HG02885 (cell line): ENCODE measurements at regions not wholly inside any gene's neighbourhood (a gene's known extent, or its start where the extent isn't known, plus 50 kb on each side); places are given as distances from the start of the nearest gene placed in this dataset.
"Not testable (repeated sequence)": the region's sequence is repeated elsewhere in the genome, so short reads cannot be mapped to it uniquely, and the experiment has no call there.

Source experiments
- ATAC-seq: cut with Tn5 transposase; IDR thresholded peaks from one replicate; pipeline ENCODE4 v1.9.1; 2021; ENCODE audit warnings: mild to moderate bottlenecking; ENCODE audit not compliant: unreplicated experiment, poor library complexity

DNA sequence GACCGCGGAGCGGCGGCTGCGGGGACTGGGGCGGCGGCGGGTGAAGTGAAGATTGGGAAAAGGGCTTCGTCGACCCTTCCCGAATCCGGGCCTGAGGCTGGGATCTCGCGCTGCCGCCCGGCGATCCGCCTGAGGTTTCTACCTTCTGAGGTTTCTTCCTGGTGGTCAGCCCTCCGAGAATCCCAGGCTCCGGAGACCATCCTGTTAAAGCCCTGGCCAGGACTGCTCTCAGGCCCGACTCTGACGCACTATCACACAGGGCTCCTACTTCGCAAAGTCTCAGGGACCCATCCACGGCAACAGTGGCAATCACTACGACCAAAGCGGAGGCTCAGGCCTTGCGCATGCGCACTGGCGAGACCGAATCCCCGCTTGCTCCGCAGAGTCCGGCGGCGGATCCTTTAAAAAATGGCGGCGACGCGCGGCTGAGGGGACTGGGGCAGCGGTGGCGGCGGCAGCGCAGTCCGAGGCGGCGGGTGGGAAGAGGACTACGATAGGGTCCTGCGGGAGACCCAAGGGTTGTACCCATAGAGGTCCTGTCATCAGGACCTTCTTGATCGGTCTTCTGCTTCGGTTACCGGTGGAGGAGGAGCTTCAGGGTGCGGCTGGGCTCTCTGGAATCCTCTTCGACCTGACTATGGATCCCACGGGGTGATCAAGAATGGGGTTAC is 157.2 kb upstream of the ZNF337 start:
- ATAC-seq: peak; percentile 93

DNA sequence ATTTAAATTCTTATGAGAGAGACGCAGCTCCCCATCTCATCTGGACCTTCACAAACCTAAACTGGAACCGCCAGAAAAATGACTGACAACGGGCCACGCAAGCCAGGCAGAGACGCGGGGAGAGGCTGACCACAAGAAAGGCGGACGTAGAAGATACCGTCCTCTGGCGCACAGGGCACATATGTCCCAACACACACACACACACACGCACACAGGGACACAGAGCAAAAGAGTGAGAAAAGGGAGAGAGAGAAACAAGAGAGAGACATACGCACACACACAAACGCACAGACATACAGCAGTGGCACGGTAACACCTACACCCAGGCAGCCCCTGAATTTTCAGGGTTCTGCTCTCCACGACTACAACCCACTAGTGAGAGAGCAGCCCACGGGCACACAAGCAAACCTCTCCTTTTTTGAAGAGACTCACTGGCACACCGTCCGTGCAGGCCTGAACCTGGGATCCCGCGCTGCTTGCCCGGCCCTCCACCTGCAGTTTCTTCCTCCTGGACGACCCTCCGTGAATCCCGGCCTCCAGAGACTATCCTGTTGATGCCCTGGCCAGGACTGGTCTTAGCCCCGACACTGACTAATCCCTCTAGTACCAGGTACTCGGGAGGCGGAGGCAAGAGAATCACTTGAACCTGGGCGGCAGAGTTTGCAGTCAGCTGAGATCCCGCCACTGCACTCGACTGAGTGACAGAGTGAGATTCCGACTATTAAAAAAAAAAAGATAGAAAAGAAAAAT is 156.5 kb upstream of the ZNF337 start:
- ATAC-seq: not testable (repeated sequence)

DNA sequence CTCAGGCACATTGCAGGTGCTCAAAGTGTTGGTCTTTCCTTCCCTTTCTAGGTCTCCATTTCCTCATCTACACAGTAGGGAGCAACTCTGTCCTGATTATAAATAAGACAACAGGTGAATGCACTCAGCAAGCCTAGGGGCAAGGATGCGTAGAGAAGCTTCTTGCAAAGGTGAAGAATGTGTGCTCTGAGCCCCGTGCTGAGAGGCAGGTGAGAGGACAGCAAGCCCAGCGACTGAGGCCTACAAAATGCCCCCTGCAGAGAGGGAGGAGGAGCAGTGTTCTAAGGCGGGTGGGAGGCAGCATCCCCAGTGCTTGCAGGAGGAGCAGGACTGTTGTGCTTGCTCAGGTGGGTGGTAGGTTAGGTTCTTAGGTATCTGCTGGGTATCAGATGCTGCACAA is 153.5 kb upstream of the ZNF337 start:
- ATAC-seq: not testable (repeated sequence)

DNA sequence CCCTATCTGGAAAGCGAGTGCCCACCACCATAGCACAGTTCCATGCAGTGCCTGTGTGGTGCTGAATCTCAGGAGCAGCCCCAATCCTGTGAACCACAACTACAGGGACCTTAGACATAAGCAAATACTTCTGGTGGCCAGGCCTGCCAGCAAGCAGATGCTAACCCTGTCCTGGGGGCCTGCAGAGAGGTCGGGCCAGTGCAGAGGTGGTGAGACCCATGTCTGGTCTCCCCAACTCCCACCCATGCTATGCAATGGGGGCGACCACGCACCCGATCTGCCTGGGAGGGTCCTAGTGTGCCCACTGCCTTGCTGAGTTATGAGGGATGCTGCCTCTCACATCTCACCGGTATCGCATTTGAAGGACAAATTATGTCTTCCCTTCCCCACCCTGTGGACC is 151.6 kb upstream of the ZNF337 start:
- ATAC-seq: no peak

DNA sequence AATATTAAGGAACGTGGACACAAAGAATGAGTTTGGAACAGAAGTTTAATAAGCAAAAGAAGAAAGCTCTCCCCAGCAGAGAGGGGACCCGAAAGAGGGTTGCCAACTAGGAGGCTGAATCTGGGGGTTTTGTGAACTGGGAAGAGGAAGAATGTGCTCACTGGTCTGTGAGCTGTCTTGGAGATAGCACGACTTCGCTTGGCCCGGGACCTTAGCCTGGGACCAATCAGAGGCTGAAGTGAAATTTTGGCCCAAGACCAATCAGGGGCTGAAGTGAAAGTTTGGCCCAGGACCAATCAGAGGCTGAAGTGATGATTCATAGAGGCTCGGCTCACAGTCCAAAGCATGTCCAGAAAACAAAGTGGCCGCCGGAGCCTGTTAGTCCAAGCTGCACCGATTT is 148.0 kb upstream of the ZNF337 start:
- ATAC-seq: not testable (repeated sequence)

DNA sequence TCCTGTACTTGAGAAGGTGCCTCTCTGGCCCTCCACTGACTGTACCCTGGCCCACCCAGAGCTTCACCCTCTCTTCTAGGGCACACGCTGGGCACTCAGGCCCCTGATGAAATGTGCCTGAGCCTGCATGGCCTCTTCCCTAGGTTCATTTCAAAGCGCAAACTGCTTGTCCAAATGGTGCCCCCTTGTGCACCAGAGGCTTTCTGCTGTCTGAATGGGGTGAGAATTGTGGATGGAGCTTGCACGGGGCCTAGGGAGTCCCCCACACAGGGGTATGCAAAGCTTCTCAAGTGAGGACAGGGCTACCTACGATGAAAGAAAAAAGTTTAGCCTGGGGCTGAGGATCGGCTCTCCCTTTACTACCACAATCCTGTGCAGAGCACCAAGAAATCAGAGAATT is 116.9 kb upstream of the ZNF337 start:
- ATAC-seq: not testable (repeated sequence)

DNA sequence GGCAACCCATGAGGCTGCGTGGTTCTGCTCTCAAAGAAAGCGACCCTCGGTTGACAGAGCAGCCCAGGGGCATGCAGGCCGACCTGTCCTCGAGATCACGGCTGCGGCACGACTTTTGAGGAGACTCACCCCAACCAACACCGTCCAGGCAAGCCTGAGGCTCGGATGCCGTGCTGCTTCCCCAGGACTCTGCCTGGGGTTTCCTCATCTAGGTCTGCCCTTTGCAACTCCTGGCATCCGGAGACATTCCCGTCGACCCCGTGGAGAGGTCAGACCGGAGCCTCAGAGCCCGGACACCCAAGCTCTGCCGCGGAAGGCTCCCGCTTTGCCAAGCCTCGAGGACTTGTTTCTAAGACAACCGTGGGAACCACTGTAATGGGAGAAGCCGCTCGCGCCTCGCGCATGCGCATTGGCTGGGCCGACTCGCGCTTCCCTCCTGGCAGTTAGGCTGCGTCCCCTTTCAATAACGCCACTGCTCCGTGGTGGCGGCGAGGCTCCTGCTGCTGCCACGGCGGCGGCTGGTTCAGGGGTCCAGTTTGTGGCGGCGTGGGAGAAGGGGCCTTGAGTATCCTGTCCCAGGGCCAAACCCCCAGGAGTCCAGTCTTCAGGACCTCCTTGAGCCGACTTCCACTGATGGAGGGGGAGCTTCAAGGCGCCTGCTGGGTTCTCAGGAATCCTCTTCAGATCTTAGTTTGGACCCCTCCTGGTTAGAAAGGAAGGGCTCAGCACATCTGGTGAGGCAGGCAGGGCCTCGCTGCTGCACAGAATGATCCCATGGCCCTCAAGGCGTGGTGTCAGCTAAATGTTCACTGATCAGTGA is 101.7 kb upstream of the ZNF337 start:
- ATAC-seq: not testable (repeated sequence)

DNA sequence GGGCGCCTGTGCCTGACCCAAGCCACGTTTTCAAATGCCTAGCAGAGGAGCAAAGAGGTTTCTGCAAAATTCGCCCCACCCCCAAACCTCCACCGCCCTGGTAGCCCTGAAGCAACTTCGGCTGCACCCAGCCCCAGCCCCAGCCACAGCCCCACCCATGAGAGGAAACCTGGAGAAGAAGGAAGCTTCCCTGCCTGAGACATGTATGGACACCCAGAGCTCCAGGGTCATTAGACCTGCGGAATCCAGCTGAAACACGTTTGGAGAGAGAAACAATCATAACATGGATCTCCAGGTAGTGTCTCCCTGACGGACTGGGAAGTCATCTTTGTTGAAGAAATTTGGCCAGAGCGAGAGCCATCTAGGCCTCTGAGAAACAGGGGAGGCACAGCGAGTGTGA is 100.4 kb upstream of the ZNF337 start:
- ATAC-seq: not testable (repeated sequence)

DNA sequence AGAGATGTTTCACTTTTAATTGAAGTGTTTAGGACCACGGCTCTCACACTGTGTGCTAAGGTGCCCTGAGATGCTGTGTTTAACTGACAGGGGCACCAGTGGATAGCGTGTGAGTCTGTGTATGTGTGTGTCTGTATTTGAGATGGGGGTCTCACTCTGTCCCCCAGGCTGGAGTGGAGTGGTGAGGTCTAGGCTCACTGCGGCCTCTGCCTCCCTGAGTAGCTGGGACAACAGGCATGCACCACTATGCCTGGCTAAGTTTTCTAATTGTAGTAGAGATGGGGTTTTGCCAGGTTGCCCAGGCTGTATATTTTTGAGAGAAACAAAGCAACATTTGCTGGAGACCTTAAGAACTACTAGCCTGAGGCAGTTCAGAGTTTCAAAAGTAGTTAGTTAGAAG is 80.6 kb upstream of the ZNF337 start:
- not testable (repeated sequence) for ATAC-seq

DNA sequence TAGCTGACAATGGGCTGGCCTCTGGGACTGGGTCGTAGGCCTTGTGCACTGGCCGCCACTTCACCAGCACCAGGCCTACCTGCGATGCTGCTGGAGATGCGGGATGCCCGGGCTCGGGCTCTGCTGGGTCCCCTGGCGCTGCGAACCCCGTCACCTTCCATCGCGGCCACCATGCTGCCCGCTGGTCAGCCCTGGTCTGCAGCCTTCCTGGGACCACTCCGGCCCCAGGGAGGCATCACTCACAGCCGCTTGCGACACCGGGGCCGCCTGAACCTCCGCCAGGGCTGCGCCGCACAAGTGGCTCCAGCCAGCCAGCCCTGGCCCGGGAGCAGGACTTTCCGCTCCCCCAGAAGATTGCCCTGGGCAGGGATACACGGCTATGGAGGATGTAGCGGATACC is 78.1 kb upstream of the ZNF337 start:
- ATAC-seq: not testable (repeated sequence)

DNA sequence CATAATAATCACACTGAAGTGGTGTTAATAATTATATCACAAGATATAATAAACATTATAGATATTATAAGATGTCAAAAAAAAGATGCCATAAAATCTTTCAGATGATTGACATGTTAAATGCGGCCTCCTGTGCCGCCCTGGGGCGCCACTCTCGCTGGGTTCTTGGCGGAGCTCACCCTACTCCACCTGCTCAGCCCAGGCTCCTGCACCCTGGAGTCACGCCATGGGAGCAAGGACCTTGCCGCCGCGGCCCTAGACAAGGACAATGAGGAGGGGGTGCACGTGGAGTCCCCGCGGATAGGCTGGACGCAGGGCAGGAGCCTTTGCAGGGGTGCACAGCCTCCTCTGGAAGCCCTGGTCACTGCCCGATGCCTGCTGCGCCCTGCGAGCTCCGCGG is 77.5 kb upstream of the ZNF337 start:
- ATAC-seq: not testable (repeated sequence)

DNA sequence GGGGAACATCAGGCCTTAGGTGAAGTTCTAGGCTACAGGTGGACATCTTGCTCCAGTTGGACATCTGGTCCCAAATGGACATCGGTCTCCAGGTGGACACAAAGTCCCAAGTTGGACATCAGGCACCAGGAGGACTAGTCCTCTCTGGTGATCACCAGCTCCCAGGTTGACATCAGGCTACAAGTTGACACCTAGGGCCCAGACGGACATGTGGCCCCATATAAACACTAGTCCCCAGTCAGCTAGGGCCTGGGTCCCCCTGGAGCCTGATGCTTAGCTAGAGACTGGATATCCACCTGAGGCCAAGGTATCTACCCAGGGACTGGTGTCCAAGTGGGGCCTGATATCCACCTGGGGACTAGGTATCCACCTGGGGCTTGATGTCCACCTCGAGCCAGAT is 75.8 kb upstream of the ZNF337 start:
- not testable (repeated sequence) for ATAC-seq

DNA sequence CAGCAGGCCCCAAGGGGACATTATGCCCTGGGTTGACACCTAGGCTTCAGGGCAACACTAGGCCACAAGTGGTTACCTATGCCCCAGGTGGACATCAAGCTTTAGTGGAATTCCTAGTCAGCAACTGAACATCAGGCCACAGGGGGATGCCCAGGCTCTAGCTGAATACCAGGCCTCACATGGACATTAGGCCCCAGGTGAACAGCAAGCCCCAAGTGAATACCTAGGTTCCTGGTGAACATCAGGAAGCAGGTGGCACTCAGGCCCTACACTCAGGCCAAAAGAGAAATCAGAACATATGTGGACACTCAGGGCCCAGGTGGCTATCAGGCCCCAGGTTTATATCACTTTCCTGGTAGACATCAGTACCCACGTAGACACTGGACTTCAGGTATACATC is 75.2 kb upstream of the ZNF337 start:
- not testable (repeated sequence) for ATAC-seq

DNA sequence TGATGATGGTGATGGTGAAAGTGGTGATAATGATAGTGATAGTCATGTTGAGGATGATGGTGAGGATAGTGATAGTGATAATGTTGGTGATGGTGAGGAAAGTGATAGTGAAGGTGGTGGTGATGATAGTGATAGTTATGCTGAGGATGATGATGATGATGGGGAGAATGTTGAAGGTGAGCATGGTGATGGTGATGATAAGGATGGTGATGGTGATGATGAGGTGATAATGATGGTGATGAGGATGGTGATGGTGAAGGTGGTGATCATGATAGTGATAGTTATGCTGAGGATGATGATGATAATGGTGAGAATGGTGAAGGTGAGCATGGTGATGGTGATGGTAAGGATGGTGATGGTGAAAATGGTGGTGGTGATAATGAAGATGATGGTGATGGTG is 64.9 kb upstream of the ZNF337 start:
- no peak for ATAC-seq

DNA sequence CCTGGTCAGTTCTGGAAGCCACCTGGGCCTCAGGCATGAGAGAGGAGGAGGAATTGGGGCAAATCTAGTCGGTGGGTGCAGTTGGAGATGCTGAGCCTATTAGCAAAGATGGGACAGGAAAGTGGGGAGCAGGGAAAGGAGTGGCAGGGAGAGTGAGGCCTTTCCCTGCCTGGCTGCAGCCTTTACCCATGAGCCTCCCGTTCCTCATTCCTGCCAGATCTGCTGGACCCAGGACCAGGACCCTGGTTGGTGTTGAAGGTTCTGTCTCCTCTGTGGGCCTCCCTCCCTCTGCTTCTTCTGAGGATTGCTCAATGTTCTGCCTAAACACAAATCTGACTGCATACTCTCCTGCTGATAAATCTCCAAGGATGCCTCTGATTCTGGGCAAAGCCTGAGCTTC is 64.4 kb upstream of the ZNF337 start:
- ATAC-seq: not testable (repeated sequence)

DNA sequence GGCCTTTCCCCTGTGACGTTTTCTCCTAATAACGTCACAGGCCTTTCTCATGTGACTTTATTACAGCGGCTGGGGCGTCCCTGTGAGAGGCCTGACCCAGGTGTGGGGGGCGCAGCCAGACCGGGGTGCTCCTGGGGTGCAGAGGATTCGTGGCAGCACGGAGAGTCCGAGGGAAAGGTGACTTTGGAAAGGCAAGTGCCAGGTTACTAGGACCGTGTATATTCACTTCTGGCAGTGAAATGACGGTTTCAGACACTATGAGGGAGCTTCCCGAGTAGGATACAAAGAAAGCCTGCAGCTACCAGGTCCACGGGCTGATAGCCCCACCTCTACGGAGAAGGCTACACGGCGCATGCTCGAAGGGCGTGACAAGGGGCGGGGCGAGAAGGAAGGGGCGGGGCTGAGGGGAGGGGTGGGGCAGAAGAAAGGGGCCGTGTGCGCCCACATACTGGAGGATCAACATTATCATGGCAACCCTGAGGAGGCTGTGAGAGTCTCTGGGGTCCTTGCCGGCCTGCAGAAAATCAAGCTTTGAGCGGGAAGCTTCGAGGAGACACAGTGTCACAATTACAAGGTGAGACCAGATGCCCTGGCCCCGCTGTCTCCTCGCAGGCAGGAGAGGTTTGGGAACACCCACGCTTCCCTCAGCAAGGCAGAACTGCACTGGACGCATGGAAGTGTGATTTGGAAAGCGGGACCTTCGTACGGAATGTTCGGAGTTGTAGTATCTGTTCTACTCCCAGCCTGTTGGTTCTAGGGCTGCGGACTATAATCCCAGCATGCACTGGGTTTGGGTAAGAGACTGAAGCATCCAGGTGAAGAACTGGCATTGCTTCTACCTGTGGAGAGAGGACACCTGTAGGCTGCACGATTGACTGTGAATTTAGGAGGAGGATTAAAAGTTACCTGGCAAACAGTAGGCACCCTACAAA is 54.4 kb upstream of the ZNF337 start:
- no peak for ATAC-seq

DNA sequence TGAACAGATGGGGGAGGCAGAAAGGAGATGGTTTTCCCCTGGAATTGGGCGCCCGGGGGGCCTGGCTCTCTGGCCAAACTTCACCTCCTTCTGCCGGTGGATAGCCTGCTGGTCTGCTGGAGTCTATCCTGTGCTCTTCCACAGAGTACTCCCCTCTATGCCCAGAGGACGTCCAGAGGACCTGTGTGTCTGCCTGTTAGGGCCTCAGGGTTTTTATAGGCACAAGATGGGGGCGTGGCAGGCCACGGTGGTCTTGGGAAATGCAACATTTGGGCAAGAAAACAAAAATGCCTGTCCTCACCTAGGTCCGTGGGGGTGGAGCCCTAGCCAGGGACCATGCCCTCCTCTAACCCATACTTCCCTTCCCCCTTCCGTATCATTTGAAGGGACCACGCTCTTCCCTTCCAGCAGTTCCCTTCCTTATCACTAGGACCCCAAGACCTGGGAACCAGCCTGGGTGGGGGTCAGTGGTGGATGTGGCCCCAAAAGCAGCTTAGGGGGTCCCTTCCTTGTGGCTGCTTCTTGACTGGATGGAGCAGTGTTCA is 53.6 kb upstream of the ZNF337 start:
- ATAC-seq: no peak

DNA sequence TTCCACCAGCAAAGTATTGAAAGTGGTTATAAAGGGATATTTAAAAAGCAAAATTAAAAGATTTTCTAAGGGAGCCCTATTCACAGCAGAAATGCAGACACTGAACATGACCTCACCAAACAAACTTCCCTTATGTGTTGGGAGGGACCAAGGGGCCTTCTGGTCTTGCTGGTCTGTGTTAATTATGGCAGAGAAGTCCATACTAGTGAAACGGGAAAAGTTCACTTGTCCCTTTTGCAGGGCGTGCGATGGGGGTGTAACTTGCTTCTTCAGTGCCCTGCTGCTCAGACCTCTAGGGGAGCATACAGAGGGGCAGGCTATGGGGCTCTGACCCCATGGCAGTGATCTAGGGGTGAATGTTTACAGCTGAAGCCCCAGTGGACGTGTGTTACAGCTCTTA is 53.0 kb upstream of the ZNF337 start:
- ATAC-seq: no peak
